PC-3 (cell line): ENCODE measurements at regions not wholly inside any gene's neighbourhood (a gene's known extent, or its start where the extent isn't known, plus 50 kb on each side); places are given as distances from the start of the nearest gene placed in this dataset.

Experiments
- ATAC-seq: fragments of 200-7000 bp; cut with Tn5 transposase; 2 replicates; pipeline ENCODE4 v1.9.1; 2020; ENCODE audit warnings: mild to moderate bottlenecking, moderate library complexity
- BruUV-seq: library from RNA; stranded (reverse); fragments of 400-500 nt; replicated peaks from 2 replicates; lab custom pipeline; 2021; lab: Mats Ljungman, UMichigan
- CTCF ChIA-PET: fragments of 300-600 bp; sonication (Branson Sonifier 250); formaldehyde crosslinking; loops from one replicate; lab custom pipeline; 2022; ENCODE audit warnings: antibody characterized with exemption; lab: Charles Lee
- POLR2A ChIA-PET: fragments of 300-600 bp; sonication (Branson Sonifier 250); formaldehyde crosslinking; loops from one replicate; lab custom pipeline; 2022; ENCODE audit warnings: antibody characterized with exemption; ENCODE audit not compliant: unreplicated experiment; lab: Charles Lee
- DNase-seq: peaks from one replicate; pipeline ENCODE4 v3.0.0-alpha.2; 2015
- H2AFZ ChIP-seq: fragments of 300-600 bp; sonication (generic); 2 replicates; pipeline ENCODE4 v1.6.0; 2016; ENCODE audit warnings: antibody characterized with exemption, low read length
- H3F3A ChIP-seq: fragments of 300-600 bp; sonication (generic); one replicate; pipeline ENCODE4 v1.6.0; 2017; ENCODE audit warnings: antibody characterized with exemption, low read length, control low read depth, mild to moderate bottlenecking; ENCODE audit not compliant: unreplicated experiment
- H3K27ac ChIP-seq: fragments of 300-600 bp; sonication (generic); 2 replicates; pipeline ENCODE4 v1.5.1; 2016; ENCODE audit warnings: mild to moderate bottlenecking, low read length
- H3K27me3 ChIP-seq: fragments of 300-600 bp; sonication (generic); 2 replicates; pipeline ENCODE4 v1.6.1; 2016; ENCODE audit warnings: low read length, mixed read lengths
- H3K36me3 ChIP-seq: fragments of 300-600 bp; sonication (generic); 2 replicates; pipeline ENCODE4 v1.6.1; 2016; ENCODE audit warnings: low read depth, mixed run types, low read length, mixed read lengths
- H3K4me1 ChIP-seq: fragments of 300-600 bp; sonication (generic); 2 replicates; pipeline ENCODE4 v1.5.1; 2016; ENCODE audit warnings: low read length; ENCODE audit not compliant: insufficient read depth
- H3K4me2 ChIP-seq: fragments of 300-600 bp; sonication (generic); 2 replicates; pipeline ENCODE4 v1.6.0; 2016; ENCODE audit warnings: low read length
- H3K4me3 ChIP-seq: fragments of 300-600 bp; sonication (generic); 2 replicates; pipeline ENCODE4 v1.5.1; 2016; ENCODE audit warnings: mild to moderate bottlenecking, low read length, mixed read lengths
- H3K79me2 ChIP-seq: fragments of 300-600 bp; sonication (generic); 2 replicates; pipeline ENCODE4 v1.6.1; 2017; ENCODE audit warnings: low read length, mixed read lengths
- H3K9ac ChIP-seq: fragments of 300-600 bp; sonication (generic); 2 replicates; pipeline ENCODE4 v1.6.0; 2016; ENCODE audit warnings: mild to moderate bottlenecking, low read length
- H3K9me2 ChIP-seq: fragments of 300-600 bp; sonication (generic); replicated peaks from 2 replicates; pipeline ENCODE4 v1.6.1; 2016; ENCODE audit warnings: mixed run types, low read length, mixed read lengths
- H3K9me3 ChIP-seq: fragments of 300-600 bp; sonication (generic); 2 replicates; pipeline ENCODE4 v1.6.1; 2016; ENCODE audit warnings: low read length, mixed read lengths
- H4K20me1 ChIP-seq: fragments of 300-600 bp; sonication (generic); 2 replicates; pipeline ENCODE4 v1.6.1; 2016; ENCODE audit warnings: low read length, mixed read lengths
- EZH2 ChIP-seq: fragments of 300-600 bp; sonication (generic); IDR thresholded peaks from one replicate; pipeline ENCODE4 v1.6.1; 2017; ENCODE audit warnings: antibody characterized with exemption, mild to moderate bottlenecking, low read length; ENCODE audit not compliant: unreplicated experiment
- EZH2phosphoT487 ChIP-seq: fragments of 300-600 bp; sonication (generic); IDR thresholded peaks from 2 replicates; pipeline ENCODE4 v1.6.1; 2018; ENCODE audit warnings: mild to moderate bottlenecking, antibody characterized with exemption, low read length, borderline replicate concordance
- intact Hi-C: fragments of 100-400 bp; cut with micrococcal nuclease; formaldehyde crosslinking; loops from 2 replicates; pipeline ENCODE4 v1.9.0; 2023
- TF ChIP-seq, protein P1 (sequence below): fragments of 300-600 bp; sonication (generic); conservative IDR thresholded peaks from 2 replicates; pipeline ENCODE4 v1.5.1; 2017; ENCODE audit warnings: antibody characterized with exemption, low read depth, mild to moderate bottlenecking, low read length

DNA sequence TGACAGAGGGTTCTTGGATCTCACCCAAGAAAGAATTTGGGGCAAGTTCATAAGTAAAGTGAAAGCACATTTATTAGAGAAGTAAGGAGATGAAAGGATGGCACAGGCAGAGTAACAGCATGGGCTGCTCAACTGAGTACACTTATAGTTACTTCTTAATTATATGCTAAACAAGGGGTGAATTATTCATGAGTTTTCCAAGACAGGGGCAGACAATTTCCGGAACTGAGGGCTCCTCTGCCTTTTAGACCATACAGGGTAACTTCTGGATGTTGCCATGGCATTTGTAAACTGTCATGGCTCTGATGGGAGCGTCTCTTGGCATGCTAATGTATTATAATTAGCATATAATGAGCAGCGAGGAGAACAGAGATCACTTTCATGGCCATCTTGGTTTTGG is 221.2 kb upstream of the STT3B start:
- H3K4me2 ChIP-seq = no peak overlapping the region
- ATAC-seq (no peak), DNase-seq (no peak)
- H3F3A ChIP-seq = no peaks in the 10 kb centered on the region
- H3K27ac ChIP-seq = no peak overlapping the region
- ChIA-PET CTCF (no interaction called here), POLR2A (no interaction called here)
- H3K4me1 ChIP-seq = peaks cover 13% of the 10 kb centered on the region
- no peaks in the 10 kb centered on the region for H3K9me2 ChIP-seq
- H3K9me3 ChIP-seq = no peaks in the 10 kb centered on the region
- H3K4me3 ChIP-seq = no peak overlapping the region
- TF ChIP-seq EZH2phosphoT487 (no peak), EZH2 (no peak)
- TF ChIP-seq, protein P1, sequence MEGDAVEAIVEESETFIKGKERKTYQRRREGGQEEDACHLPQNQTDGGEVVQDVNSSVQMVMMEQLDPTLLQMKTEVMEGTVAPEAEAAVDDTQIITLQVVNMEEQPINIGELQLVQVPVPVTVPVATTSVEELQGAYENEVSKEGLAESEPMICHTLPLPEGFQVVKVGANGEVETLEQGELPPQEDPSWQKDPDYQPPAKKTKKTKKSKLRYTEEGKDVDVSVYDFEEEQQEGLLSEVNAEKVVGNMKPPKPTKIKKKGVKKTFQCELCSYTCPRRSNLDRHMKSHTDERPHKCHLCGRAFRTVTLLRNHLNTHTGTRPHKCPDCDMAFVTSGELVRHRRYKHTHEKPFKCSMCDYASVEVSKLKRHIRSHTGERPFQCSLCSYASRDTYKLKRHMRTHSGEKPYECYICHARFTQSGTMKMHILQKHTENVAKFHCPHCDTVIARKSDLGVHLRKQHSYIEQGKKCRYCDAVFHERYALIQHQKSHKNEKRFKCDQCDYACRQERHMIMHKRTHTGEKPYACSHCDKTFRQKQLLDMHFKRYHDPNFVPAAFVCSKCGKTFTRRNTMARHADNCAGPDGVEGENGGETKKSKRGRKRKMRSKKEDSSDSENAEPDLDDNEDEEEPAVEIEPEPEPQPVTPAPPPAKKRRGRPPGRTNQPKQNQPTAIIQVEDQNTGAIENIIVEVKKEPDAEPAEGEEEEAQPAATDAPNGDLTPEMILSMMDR = no peak
- no peaks in the 10 kb centered on the region for H3K36me3 ChIP-seq
- no peak overlapping the region for H3K9ac ChIP-seq
- H3K27me3 ChIP-seq = no peaks in the 10 kb centered on the region
- H3K79me2 ChIP-seq = no peaks in the 10 kb centered on the region
- intact Hi-C loops = no loop called here
- H2AFZ ChIP-seq = no peak overlapping the region
- BruUV-seq = no TSS peak
- no peaks in the 10 kb centered on the region for H4K20me1 ChIP-seq

DNA sequence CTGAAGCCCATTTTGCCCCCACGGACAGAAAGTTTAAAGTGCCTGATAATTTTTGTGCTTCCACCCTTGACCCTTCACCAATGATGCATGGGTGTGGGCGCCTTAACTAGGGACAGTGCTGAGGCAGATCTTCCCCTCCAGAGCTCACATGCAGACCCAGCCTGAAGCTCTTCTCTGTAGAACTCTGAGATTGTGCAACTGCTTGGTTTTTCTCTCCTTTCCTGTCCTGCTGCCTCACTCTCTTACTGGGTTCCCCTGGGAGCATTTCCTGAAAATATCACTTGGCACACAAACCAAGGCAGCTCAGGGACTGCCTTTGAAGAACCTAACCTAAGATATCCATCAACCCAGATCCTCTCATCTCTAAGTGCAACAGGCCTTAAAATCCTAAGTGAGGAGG is 220.3 kb upstream of the STT3B start:
- no peak for DNase-seq
- POLR2A ChIA-PET = no interaction called here
- intact Hi-C loops = no loop called here

DNA sequence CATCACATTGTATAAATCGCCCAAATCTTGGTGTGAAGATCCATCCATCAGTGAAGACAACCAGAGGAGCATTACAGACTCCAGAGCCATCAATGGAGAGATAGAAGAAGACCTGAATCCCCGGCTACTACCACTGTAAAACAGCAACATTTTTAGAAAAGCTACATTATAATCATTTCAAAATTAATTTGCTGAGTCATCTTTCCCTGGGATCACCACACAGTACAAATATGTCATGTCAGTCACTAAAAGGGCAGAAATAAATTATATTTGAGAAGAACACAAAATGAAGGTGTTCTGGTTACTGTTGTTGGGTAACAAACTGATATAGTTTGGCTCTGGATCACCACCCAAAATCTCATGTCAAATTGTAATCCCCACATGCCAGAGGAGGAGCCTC is 218.5 kb upstream of the STT3B start:
- no peaks in the 10 kb centered on the region for H3F3A ChIP-seq
- H3K9me2 ChIP-seq = no peaks in the 10 kb centered on the region
- no peaks in the 10 kb centered on the region for H3K36me3 ChIP-seq
- ChIA-PET CTCF (no interaction called here), POLR2A (no interaction called here)
- H3K4me1 ChIP-seq = peaks cover 13% of the 10 kb centered on the region
- no peak for DNase-seq
- ATAC-seq = no peak
- H3K27ac ChIP-seq = no peak overlapping the region
- H3K9ac ChIP-seq = no peak overlapping the region
- H4K20me1 ChIP-seq = no peaks in the 10 kb centered on the region
- no peak overlapping the region for H2AFZ ChIP-seq
- TF ChIP-seq EZH2phosphoT487 (no peak), EZH2 (no peak)
- TF ChIP-seq, protein P1 = no peak
- H3K27me3 ChIP-seq = no peaks in the 10 kb centered on the region
- intact Hi-C loops = no loop called here
- H3K4me3 ChIP-seq = no peak overlapping the region
- no peaks in the 10 kb centered on the region for H3K9me3 ChIP-seq
- H3K79me2 ChIP-seq = no peaks in the 10 kb centered on the region
- no peak overlapping the region for H3K4me2 ChIP-seq
- no TSS peak for BruUV-seq

More for the DNA sequence above, 220.3 kb upstream of the STT3B start:
- no peak overlapping the region for H2AFZ ChIP-seq
- ATAC-seq = no peak
- H3F3A ChIP-seq = no peaks in the 10 kb centered on the region
- TF ChIP-seq EZH2 (no peak), EZH2phosphoT487 (no peak)
- TF ChIP-seq, protein P1 = no peak
- H3K9ac ChIP-seq = no peak overlapping the region
- H3K9me2 ChIP-seq = no peaks in the 10 kb centered on the region
- H3K36me3 ChIP-seq = no peaks in the 10 kb centered on the region
- H3K79me2 ChIP-seq = no peaks in the 10 kb centered on the region
- H3K27me3 ChIP-seq = no peaks in the 10 kb centered on the region
- H3K4me1 ChIP-seq = peaks cover 13% of the 10 kb centered on the region
- no peak overlapping the region for H3K4me3 ChIP-seq
- no TSS peak for BruUV-seq
- no peaks in the 10 kb centered on the region for H4K20me1 ChIP-seq
- H3K4me2 ChIP-seq = no peak overlapping the region
- no peaks in the 10 kb centered on the region for H3K9me3 ChIP-seq
- no peak overlapping the region for H3K27ac ChIP-seq
- CTCF ChIA-PET = no interaction called here
